ENCODE measurements at regions not wholly inside any gene's neighbourhood (a gene's known extent, or its start where the extent isn't known, plus 50 kb on each side); places are given as distances from the start of the nearest gene placed in this dataset.

- no peak for TF ChIP-seq CTCF (IDR thresholded peaks at IDR 0.05)
- no peak for TF ChIP-seq POLR2AphosphoS5 (IDR thresholded peaks at IDR 0.05)
- no peak for TF ChIP-seq POLR2A (IDR thresholded peaks at IDR 0.05)
- no peak for TF ChIP-seq EP300 (IDR thresholded peaks at IDR 0.05; ENCODE audit: low read depth)
Observed at GRCh38 chr18:41128126-41128525, 826.9 kb upstream of the PIK3C3 start.
